CD4-positive, alpha-beta T cell treated with Interleukin-17A for 1 hour (primary cell): ENCODE measurements at regions not wholly inside any gene's neighbourhood (a gene's known extent, or its start where the extent isn't known, plus 50 kb on each side); places are given as distances from the start of the nearest gene placed in this dataset.
"Not testable (repeated sequence)": the region's sequence is repeated elsewhere in the genome, so short reads cannot be mapped to it uniquely, and the experiment has no call there.

Source experiments
- DNase-seq: peaks from one replicate; pipeline ENCODE4 v3.0.0-alpha.2; 2020

- DNase-seq: peak; percentile 10
Observed at GRCh38 chr1:149157409-149157808, 54.1 kb upstream of the NBPF9 start.

GRCh38 chr1:149158308-149158707 is 55.0 kb upstream of the NBPF9 start:
- DNase-seq: not testable (repeated sequence)

- not testable (repeated sequence) for DNase-seq
Observed at GRCh38 chr1:149163063-149163444, 59.7 kb upstream of the NBPF9 start.

GRCh38 chr1:149174765-149175164 is 71.4 kb upstream of the NBPF9 start:
- peak; percentile 72 for DNase-seq

- peak; percentile 53 for DNase-seq
Observed at GRCh38 chr1:149175812-149176211, 72.5 kb upstream of the NBPF9 start.

- peak; percentile 82 for DNase-seq
Observed at GRCh38 chr1:149176453-149177316, 73.3 kb upstream of the NBPF9 start.

- not testable (repeated sequence) for DNase-seq
Observed at GRCh38 chr1:149190742-149191141, 87.4 kb upstream of the NBPF9 start.

- not testable (repeated sequence) for DNase-seq
Observed at GRCh38 chr1:149196651-149197050, 93.3 kb upstream of the NBPF9 start.

GRCh38 chr1:149200567-149200966 is 97.2 kb upstream of the NBPF9 start:
- DNase-seq: not testable (repeated sequence)

GRCh38 chr1:149202283-149202682 is 98.9 kb upstream of the NBPF9 start:
- DNase-seq: not testable (repeated sequence)

GRCh38 chr1:149204396-149204795 is 101.0 kb upstream of the NBPF9 start:
- not testable (repeated sequence) for DNase-seq

- not testable (repeated sequence) for DNase-seq
Observed at GRCh38 chr1:149208836-149209235, 105.5 kb upstream of the NBPF9 start.

- DNase-seq: not testable (repeated sequence)
Observed at GRCh38 chr1:149211757-149212420, 108.5 kb upstream of the NBPF9 start.

GRCh38 chr1:149212946-149213345 is 109.6 kb upstream of the NBPF9 start:
- not testable (repeated sequence) for DNase-seq

GRCh38 chr1:149213673-149214072 is 110.3 kb upstream of the NBPF9 start:
- DNase-seq: not testable (repeated sequence)

- not testable (repeated sequence) for DNase-seq
Observed at GRCh38 chr1:149218080-149218988, 115.0 kb upstream of the NBPF9 start.

GRCh38 chr1:149219539-149219938 is 116.2 kb upstream of the NBPF9 start:
- DNase-seq: not testable (repeated sequence)

- not testable (repeated sequence) for DNase-seq
Observed at GRCh38 chr1:149220463-149221074, 117.2 kb upstream of the NBPF9 start.

GRCh38 chr1:149227933-149228665 is 124.7 kb upstream of the NBPF9 start:
- DNase-seq: not testable (repeated sequence)

- not testable (repeated sequence) for DNase-seq
Observed at GRCh38 chr1:149228672-149229585, 125.6 kb upstream of the NBPF9 start.

- DNase-seq: not testable (repeated sequence)
Observed at GRCh38 chr1:149229813-149230212, 126.5 kb upstream of the NBPF9 start.
